ENCODE measurements at regions not wholly inside any gene's neighbourhood (a gene's known extent, or its start where the extent isn't known, plus 50 kb on each side); places are given as distances from the start of the nearest gene placed in this dataset.

DNA sequence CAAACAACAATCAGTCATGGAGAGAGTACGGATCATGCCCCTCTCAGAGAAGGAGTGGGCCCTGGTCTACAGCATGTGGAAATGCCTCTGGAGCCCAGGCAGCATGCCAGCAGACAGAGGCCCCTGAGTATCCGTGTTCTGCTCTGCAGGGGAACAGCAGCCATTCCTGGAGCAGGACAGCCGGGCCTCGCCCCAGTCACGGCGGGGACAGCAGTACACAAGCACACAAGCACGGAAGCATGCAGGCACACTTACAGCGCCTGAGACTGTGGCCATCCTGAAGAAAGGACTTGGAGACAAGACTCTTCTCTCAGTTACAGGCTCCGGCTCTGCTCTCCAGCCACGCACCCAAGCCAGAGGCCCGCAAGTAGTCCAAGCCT, 102.6 kb upstream of the ALDH1B1 start:
- Histone ChIP-seq H3K27ac (no peak overlapping the region), H4K20me1 (ENCODE audit: insufficient read depth, poor library complexity, severe bottlenecking) (no peaks in the 10 kb centered on the region), H3K4me1 (ENCODE audit: insufficient read depth) (no peaks in the 10 kb centered on the region), H3K27me3 (no peaks in the 10 kb centered on the region), H3K9me2 (replicated peaks; ENCODE audit: insufficient read depth) (no peaks in the 10 kb centered on the region), H3K9me3 (ENCODE audit: low read depth) (no peaks in the 10 kb centered on the region), H3K4me3 (no peak overlapping the region), H3K36me3 (replicated peaks; ENCODE audit: insufficient read depth, low read depth) (no peaks in the 10 kb centered on the region), H3K79me2 (no peaks in the 10 kb centered on the region), H2AFZ (no peak overlapping the region), H3K4me2 (no peak overlapping the region)
- DNase-seq (ENCODE audit: low spot score): no peak
- TF ChIP-seq EZH2phosphoT487 (IDR thresholded peaks at IDR 0.05; ENCODE audit: low read depth, severe bottlenecking, unreplicated experiment) (no peak), EZH2 (IDR thresholded peaks at IDR 0.05; ENCODE audit: borderline replicate concordance) (no peak)
- TF ChIP-seq, protein P1, sequence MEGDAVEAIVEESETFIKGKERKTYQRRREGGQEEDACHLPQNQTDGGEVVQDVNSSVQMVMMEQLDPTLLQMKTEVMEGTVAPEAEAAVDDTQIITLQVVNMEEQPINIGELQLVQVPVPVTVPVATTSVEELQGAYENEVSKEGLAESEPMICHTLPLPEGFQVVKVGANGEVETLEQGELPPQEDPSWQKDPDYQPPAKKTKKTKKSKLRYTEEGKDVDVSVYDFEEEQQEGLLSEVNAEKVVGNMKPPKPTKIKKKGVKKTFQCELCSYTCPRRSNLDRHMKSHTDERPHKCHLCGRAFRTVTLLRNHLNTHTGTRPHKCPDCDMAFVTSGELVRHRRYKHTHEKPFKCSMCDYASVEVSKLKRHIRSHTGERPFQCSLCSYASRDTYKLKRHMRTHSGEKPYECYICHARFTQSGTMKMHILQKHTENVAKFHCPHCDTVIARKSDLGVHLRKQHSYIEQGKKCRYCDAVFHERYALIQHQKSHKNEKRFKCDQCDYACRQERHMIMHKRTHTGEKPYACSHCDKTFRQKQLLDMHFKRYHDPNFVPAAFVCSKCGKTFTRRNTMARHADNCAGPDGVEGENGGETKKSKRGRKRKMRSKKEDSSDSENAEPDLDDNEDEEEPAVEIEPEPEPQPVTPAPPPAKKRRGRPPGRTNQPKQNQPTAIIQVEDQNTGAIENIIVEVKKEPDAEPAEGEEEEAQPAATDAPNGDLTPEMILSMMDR (IDR thresholded peaks at IDR 0.05; ENCODE audit: poor library complexity): no peak
- 85% methylated on average over 11 of the region's 11 CpGs for WGBS (ENCODE audit: low lambda C conversion rate, missing lambda C conversion rate)

DNA sequence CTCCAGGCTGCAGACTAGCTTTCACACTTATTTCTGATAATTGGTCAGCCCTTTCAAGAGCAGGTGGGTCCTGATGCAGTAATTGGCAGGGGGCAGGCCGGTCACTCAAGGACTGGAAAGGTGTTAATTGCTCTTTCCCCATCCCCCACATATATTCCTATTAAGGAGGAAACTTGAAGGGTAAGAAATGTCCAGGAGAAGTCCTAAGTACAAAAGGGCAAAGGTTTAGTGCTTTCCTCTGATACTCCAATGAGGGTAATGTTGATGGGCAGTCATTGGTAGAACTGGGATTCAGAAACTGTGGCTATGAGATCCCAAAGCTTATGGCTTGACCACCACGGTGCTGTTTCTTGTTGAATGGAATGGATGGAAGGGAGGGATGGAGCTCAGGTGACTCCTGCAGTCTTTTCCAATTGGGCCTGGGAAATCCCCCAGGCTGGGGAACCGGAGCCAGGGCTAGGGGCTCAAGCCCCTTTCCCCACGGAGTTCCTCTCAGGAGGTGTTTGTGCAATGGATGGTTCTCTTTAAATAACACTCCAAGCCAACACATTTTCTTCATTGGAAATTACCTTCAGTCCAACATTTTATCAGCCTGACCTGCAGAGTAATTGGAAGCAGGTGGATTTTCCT, 103.2 kb upstream of the ALDH1B1 start:
- Histone ChIP-seq H3K9me2 (replicated peaks; ENCODE audit: insufficient read depth) (no peaks in the 10 kb centered on the region), H3K36me3 (replicated peaks; ENCODE audit: insufficient read depth, low read depth) (no peaks in the 10 kb centered on the region), H3K4me2 (no peak overlapping the region), H3K27me3 (no peaks in the 10 kb centered on the region), H3K4me3 (no peak overlapping the region), H3K27ac (no peak overlapping the region), H4K20me1 (ENCODE audit: insufficient read depth, poor library complexity, severe bottlenecking) (no peaks in the 10 kb centered on the region), H3K4me1 (ENCODE audit: insufficient read depth) (no peaks in the 10 kb centered on the region), H2AFZ (no peak overlapping the region), H3K9me3 (ENCODE audit: low read depth) (no peaks in the 10 kb centered on the region), H3K79me2 (no peaks in the 10 kb centered on the region)
- 71% methylated on average over 4 of the region's 4 CpGs for WGBS (ENCODE audit: low lambda C conversion rate, missing lambda C conversion rate)
- TF ChIP-seq EZH2phosphoT487 (IDR thresholded peaks at IDR 0.05; ENCODE audit: low read depth, severe bottlenecking, unreplicated experiment) (no peak), EZH2 (IDR thresholded peaks at IDR 0.05; ENCODE audit: borderline replicate concordance) (no peak)
- TF ChIP-seq, protein P1 (IDR thresholded peaks at IDR 0.05; ENCODE audit: poor library complexity): no peak
- no peak for DNase-seq (ENCODE audit: low spot score)

DNA sequence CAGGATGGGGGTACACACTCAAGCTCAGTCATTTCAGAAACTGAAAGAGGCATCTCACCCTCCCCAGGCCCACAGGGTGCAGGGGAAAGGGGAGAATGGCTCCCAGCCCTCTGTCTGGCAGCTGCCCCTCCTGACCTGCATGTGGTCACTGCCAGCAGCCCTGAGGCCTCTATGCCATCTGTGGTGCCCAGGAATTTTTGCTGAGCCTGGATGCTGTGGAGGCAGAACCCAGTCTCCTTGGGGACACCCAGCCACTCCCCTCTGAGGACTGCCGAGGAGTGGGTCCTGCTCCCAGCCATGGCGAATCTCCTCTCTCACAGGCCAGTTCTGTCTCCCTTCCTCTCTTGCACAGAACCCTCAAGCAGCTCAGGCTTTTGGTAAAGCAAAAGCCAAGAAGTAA, 104.0 kb upstream of the ALDH1B1 start:
- H3K4me1 ChIP-seq (ENCODE audit: insufficient read depth): no peaks in the 10 kb centered on the region
- no peaks in the 10 kb centered on the region for H3K36me3 ChIP-seq (replicated peaks; ENCODE audit: insufficient read depth, low read depth)
- H3K4me2 ChIP-seq: no peak overlapping the region
- H3K9me2 ChIP-seq (replicated peaks; ENCODE audit: insufficient read depth): no peaks in the 10 kb centered on the region
- DNase-seq (ENCODE audit: low spot score): no peak
- no peaks in the 10 kb centered on the region for H3K27me3 ChIP-seq
- TF ChIP-seq, protein P1 (IDR thresholded peaks at IDR 0.05; ENCODE audit: poor library complexity): no peak
- TF ChIP-seq EZH2 (IDR thresholded peaks at IDR 0.05; ENCODE audit: borderline replicate concordance) (no peak), EZH2phosphoT487 (IDR thresholded peaks at IDR 0.05; ENCODE audit: low read depth, severe bottlenecking, unreplicated experiment) (no peak)
- no peak overlapping the region for H3K27ac ChIP-seq
- H3K79me2 ChIP-seq: no peaks in the 10 kb centered on the region
- H3K9me3 ChIP-seq (ENCODE audit: low read depth): no peaks in the 10 kb centered on the region
- 84% methylated on average over 2 of the region's 2 CpGs for WGBS (ENCODE audit: low lambda C conversion rate, missing lambda C conversion rate)
- H4K20me1 ChIP-seq (ENCODE audit: insufficient read depth, poor library complexity, severe bottlenecking): no peaks in the 10 kb centered on the region
- no peak overlapping the region for H3K4me3 ChIP-seq
- H2AFZ ChIP-seq: no peak overlapping the region
